IMR-90 (cell line): ENCODE measurements at regions not wholly inside any gene's neighbourhood (a gene's known extent, or its start where the extent isn't known, plus 50 kb on each side); places are given as distances from the start of the nearest gene placed in this dataset.

Experiments
- ATAC-seq: fragments of 200-7000 bp; cut with Tn5 transposase; 2 replicates; pipeline ENCODE4 v1.9.1; 2020; ENCODE audit warnings: low read depth, mild to moderate bottlenecking, moderate library complexity
- BruUV-seq: library from RNA; stranded (reverse); fragments of 400-500 nt; replicated peaks from 2 replicates; lab custom pipeline; 2021; lab: Mats Ljungman, UMichigan
- CTCF ChIA-PET: fragments of 300-600 bp; formaldehyde crosslinking; extraction: SDS; loops from one replicate; lab custom pipeline; 2021; ENCODE audit warnings: antibody characterized with exemption; lab: Yijun Ruan, JAX
- POLR2A ChIA-PET: fragments of 300-600 bp; sonication (Branson Sonifier 250); formaldehyde crosslinking; loops from one replicate; lab custom pipeline; 2022; ENCODE audit warnings: antibody characterized with exemption; ENCODE audit not compliant: unreplicated experiment; lab: Charles Lee
- DNase-seq: peaks from one replicate; pipeline ENCODE4 v3.0.0; 2013
- H2AFZ ChIP-seq: replicated peaks from 2 replicates; pipeline ENCODE3; 2013; ENCODE audit warnings: low read length, mild to moderate bottlenecking; ENCODE audit not compliant: poor library complexity
- H2AK5ac ChIP-seq: 2 replicates; pipeline ENCODE4 v1.6.1; 2013; ENCODE audit warnings: low read depth, low read length, inconsistent platforms
- H2AK9ac ChIP-seq: replicated peaks from 2 replicates; pipeline ENCODE3; 2013; ENCODE audit warnings: mild to moderate bottlenecking, low read depth, low read length, moderate library complexity; ENCODE audit not compliant: poor library complexity
- H2BK120ac ChIP-seq: 2 replicates; pipeline ENCODE4 v1.6.1; 2013; ENCODE audit warnings: low read depth, low read length, inconsistent platforms
- H2BK15ac ChIP-seq: 3 replicates; pipeline ENCODE4 v1.6.1; 2013; ENCODE audit warnings: low read depth, low read length, inconsistent platforms
- H2BK20ac ChIP-seq: 2 replicates; pipeline ENCODE4 v1.6.1; 2013; ENCODE audit warnings: low read depth, mild to moderate bottlenecking, inconsistent platforms, low read length, moderate library complexity
- H2BK5ac ChIP-seq: 2 replicates; pipeline ENCODE4 v1.6.1; 2013; ENCODE audit warnings: mild to moderate bottlenecking, low read depth, low read length, inconsistent platforms; ENCODE audit not compliant: poor library complexity, severe bottlenecking
- H3K14ac ChIP-seq: replicated peaks from 2 replicates; pipeline ENCODE4 v1.6.1; 2013; ENCODE audit warnings: low read depth, low read length, inconsistent platforms
- H3K18ac ChIP-seq: 2 replicates; pipeline ENCODE4 v1.6.1; 2013; ENCODE audit warnings: low read depth, low read length, control low read depth
- H3K23ac ChIP-seq: 2 replicates; pipeline ENCODE4 v1.6.1; 2013; ENCODE audit warnings: low read depth, low read length, inconsistent platforms
- H3K27ac ChIP-seq: 2 replicates; pipeline ENCODE4 v1.5.1; 2013; ENCODE audit warnings: mild to moderate bottlenecking, control low read depth, low read length; ENCODE audit not compliant: insufficient read depth
- H3K27me3 ChIP-seq: 2 replicates; pipeline ENCODE4 v1.6.1; 2013; ENCODE audit warnings: low read length; ENCODE audit not compliant: control insufficient read depth, insufficient read depth
- H3K36me3 ChIP-seq: 2 replicates; pipeline ENCODE4 v1.6.1; 2013; ENCODE audit warnings: low read length, mixed read lengths; ENCODE audit not compliant: control insufficient read depth, insufficient read depth
- H3K4ac ChIP-seq: 2 replicates; pipeline ENCODE4 v1.6.1; 2013; ENCODE audit warnings: low read depth, low read length, inconsistent platforms
- H3K4me1 ChIP-seq: 2 replicates; pipeline ENCODE4 v1.6.1; 2013; ENCODE audit warnings: low read length, mixed read lengths; ENCODE audit not compliant: control insufficient read depth, insufficient read depth
- H3K4me2 ChIP-seq: 2 replicates; pipeline ENCODE4 v1.6.1; 2013; ENCODE audit warnings: low read depth, mild to moderate bottlenecking, control low read depth, low read length, moderate library complexity
- H3K4me3 ChIP-seq: 2 replicates; pipeline ENCODE4 v1.5.1; 2013; ENCODE audit warnings: low read depth, mild to moderate bottlenecking, control low read depth, low read length, moderate library complexity; ENCODE audit not compliant: insufficient read depth
- H3K56ac ChIP-seq: 2 replicates; pipeline ENCODE4 v1.6.1; 2013; ENCODE audit warnings: low read length, inconsistent platforms; ENCODE audit not compliant: insufficient read depth; ENCODE audit errors: extremely low read depth
- H3K79me1 ChIP-seq, 2 experiments: 2 replicates each; pipeline ENCODE4 v1.6.1; 2013; ENCODE audit warnings: low read length in 2 of 2, inconsistent platforms in 1 of 2, low read depth in 1 of 2
- H3K9ac ChIP-seq: 2 replicates; pipeline ENCODE4 v1.6.1; 2013; ENCODE audit warnings: low read depth, low read length, control low read depth
- H3K9me1 ChIP-seq: 2 replicates; pipeline ENCODE4 v1.6.1; 2013; ENCODE audit warnings: low read length, inconsistent platforms; ENCODE audit not compliant: insufficient read depth
- H3K9me3 ChIP-seq: 2 replicates; pipeline ENCODE4 v1.6.1; 2013; ENCODE audit warnings: low read length; ENCODE audit not compliant: control insufficient read depth, insufficient read depth
- H4K20me1 ChIP-seq: 2 replicates; pipeline ENCODE4 v1.6.1; 2013; ENCODE audit warnings: low read length, inconsistent platforms; ENCODE audit not compliant: insufficient read depth
- H4K5ac ChIP-seq: 2 replicates; pipeline ENCODE4 v1.6.1; 2013; ENCODE audit warnings: mild to moderate bottlenecking, low read depth, low read length, control low read depth
- H4K8ac ChIP-seq, 2 experiments: 2 replicates each; pipeline ENCODE4 v1.6.1; 2013; ENCODE audit warnings: low read depth in 2 of 2, low read length in 2 of 2, control low read depth in 1 of 2, inconsistent platforms in 1 of 2
- H4K91ac ChIP-seq: 2 replicates; pipeline ENCODE4 v1.6.1; 2013; ENCODE audit warnings: low read depth, low read length, inconsistent platforms; ENCODE audit not compliant: insufficient read depth
- BHLHE40 ChIP-seq: fragments of 150-350 bp; IDR thresholded peaks from 2 replicates; pipeline ENCODE4 v1.6.1; 2016; ENCODE audit warnings: mild to moderate bottlenecking, low read depth, low read length
- CEBPB ChIP-seq: IDR thresholded peaks from 2 replicates; pipeline ENCODE4 v1.6.1; 2012; ENCODE audit warnings: low read depth, low read length, improper control_type of control experiment
- CHD1 ChIP-seq: IDR thresholded peaks from 2 replicates; pipeline ENCODE4 v1.6.1; 2012; ENCODE audit warnings: low read depth, low read length, improper control_type of control experiment
- CTCF ChIP-seq: conservative IDR thresholded peaks from 2 replicates; pipeline ENCODE4 v1.5.1; 2012; ENCODE audit warnings: mild to moderate bottlenecking, low read depth, low read length, improper control_type of control experiment
- ELK1 ChIP-seq: fragments of 150-350 bp; IDR thresholded peaks from 2 replicates; pipeline ENCODE4 v1.6.1; 2016; ENCODE audit warnings: low read depth, mild to moderate bottlenecking, low read length, moderate library complexity, borderline replicate concordance
- MAFK ChIP-seq: IDR thresholded peaks from 2 replicates; pipeline ENCODE4 v1.6.1; 2012; ENCODE audit warnings: low read depth, low read length, improper control_type of control experiment
- MAZ ChIP-seq: IDR thresholded peaks from 2 replicates; pipeline ENCODE4 v1.6.1; 2012; ENCODE audit warnings: low read depth, mild to moderate bottlenecking, low read length, improper control_type of control experiment, moderate library complexity, borderline replicate concordance
- NFE2L2 ChIP-seq: fragments of 150-350 bp; IDR thresholded peaks from 2 replicates; pipeline ENCODE4 v1.6.1; 2016; ENCODE audit warnings: low read depth, mild to moderate bottlenecking, low read length
- POLR2A ChIP-seq: IDR thresholded peaks from 2 replicates; pipeline ENCODE4 v1.6.1; 2012; ENCODE audit warnings: mild to moderate bottlenecking, low read depth, low read length
- RFX5 ChIP-seq: IDR thresholded peaks from 2 replicates; pipeline ENCODE4 v1.8.0; 2012; ENCODE audit warnings: low read depth, mild to moderate bottlenecking, low read length, moderate library complexity
- SMC3 ChIP-seq: fragments of 150-350 bp; IDR thresholded peaks from 2 replicates; pipeline ENCODE4 v1.6.1; 2016; ENCODE audit warnings: low read depth, mild to moderate bottlenecking, antibody characterized with exemption, low read length, moderate library complexity
- USF2 ChIP-seq: fragments of 150-350 bp; IDR thresholded peaks from 2 replicates; pipeline ENCODE4 v1.6.1; 2017; ENCODE audit warnings: mild to moderate bottlenecking, antibody characterized with exemption, low read length, low read depth
- WGBS, 2 experiments: methylation state at CpG; one replicate each; pipeline versions ENCODE4 v1.1.5 to v1.1.7; 2013; ENCODE audit warnings: missing lambda C conversion rate in 2 of 2; ENCODE audit not compliant: insufficient read length in 1 of 2; ENCODE audit errors: extremely low coverage in 2 of 2; 5-methylcytosine and 5-hydroxymethylcytosine counted together
- dilution Hi-C: fragments of 300-500 bp; cut with HindIII; formaldehyde crosslinking; loops from one replicate; pipeline ENCODE4 v1.14.3; 2018; ENCODE audit warnings: low sequenced_read_pairs; ENCODE audit not compliant: unreplicated experiment
- in situ Hi-C: fragments of 300-500 bp; cut with MboI; formaldehyde crosslinking; loops from 3 replicates; pipeline ENCODE4 v1.14.3; 2019; ENCODE audit warnings: low sequenced_read_pairs, inconsistent platforms, mixed read lengths
- intact Hi-C: fragments of 100-400 bp; cut with micrococcal nuclease; formaldehyde crosslinking; loops from 2 replicates; pipeline ENCODE4 v1.10.0; 2022

- Histone ChIP-seq H3K27ac (no peak overlapping the region), H4K20me1 (no peaks in the 10 kb centered on the region), H3K9me1 (no peaks in the 10 kb centered on the region), H3K9me3 (no peaks in the 10 kb centered on the region), H4K91ac (no peak overlapping the region), H4K8ac (no peak overlapping the region), H4K5ac (no peak overlapping the region), H2BK5ac (no peak overlapping the region), H3K79me1 (no peaks in the 10 kb centered on the region), H2BK20ac (no peak overlapping the region), H3K27me3 (no peaks in the 10 kb centered on the region), H2BK15ac (no peak overlapping the region), H2AK9ac (no peak overlapping the region), H3K4me2 (no peak overlapping the region), H3K14ac (no peak overlapping the region), H3K4me3 (no peak overlapping the region), H2BK120ac (no peak overlapping the region), H3K23ac (no peak overlapping the region), H3K18ac (no peak overlapping the region), H3K9ac (no peak overlapping the region), H2AK5ac (no peak overlapping the region), H3K4ac (no peak overlapping the region), H3K36me3 (no peaks in the 10 kb centered on the region), H2AFZ (no peak overlapping the region), H3K4me1 (no peaks in the 10 kb centered on the region), H3K56ac (no peak overlapping the region)
- intact Hi-C loops (loop anchor here (5.0 kb wide), 1 partner anchor 136 kb away; no protein-coding TSS in a partner anchor), dilution Hi-C loops (no loop called here), in situ Hi-C loops (no loop called here)
- CTCF ChIA-PET: no interaction called here
- BruUV-seq: no TSS peak
- ATAC-seq (no peak), DNase-seq (no peak)
- no CpG with 5 or more reads among the region's 1 CpG for whole genome bisulfite sequencing, 2 experiments
- POLR2A ChIA-PET: no interaction called here
- TF ChIP-seq POLR2A (no peak), CTCF (no peak), SMC3 (no peak), CEBPB (no peak), USF2 (no peak), ELK1 (no peak), MAFK (no peak), BHLHE40 (no peak), MAZ (no peak), CHD1 (no peak), RFX5 (no peak), NFE2L2 (no peak)
Observed at GRCh38 chr5:91638010-91638409, 254.9 kb upstream of the ARRDC3 start.
